A549 (cell line): ENCODE measurements at regions not wholly inside any gene's neighbourhood (a gene's known extent, or its start where the extent isn't known, plus 50 kb on each side); places are given as distances from the start of the nearest gene placed in this dataset.
"Not testable (repeated sequence)": the region's sequence is repeated elsewhere in the genome, so short reads cannot be mapped to it uniquely, and the experiment has no call there.

Experiments
- ATAC-seq, 2 experiments: fragments of 200-7000 bp in 1 of 2; fragments of >200 bp in 1 of 2; cut with Nextera tagmentation in 1 of 2; cut with Tn5 transposase in 1 of 2; 3 replicates each; pipeline versions ENCODE4 v1.8.0 to v1.9.1; 2018 to 2020; ENCODE audit warnings: mild to moderate bottlenecking in 1 of 2, moderate library complexity in 1 of 2
- CTCF ChIA-PET: fragments of 300-600 bp; sonication (Branson Sonifier 250); formaldehyde crosslinking; extraction: SDS; loops from one replicate; lab custom pipeline; 2021; ENCODE audit warnings: antibody characterized with exemption, inconsistent platforms; lab: Yijun Ruan, JAX
- POLR2A ChIA-PET: fragments of 350-600 bp; formaldehyde crosslinking; extraction: SDS; loops from one replicate; lab custom pipeline; 2021; ENCODE audit warnings: antibody characterized with exemption, inconsistent platforms; lab: Yijun Ruan, JAX
- DNase-seq, 2 experiments: peaks; one replicate each; pipeline versions ENCODE4 v3.0.0 to v3.0.0-alpha.2; 2011 to 2016; ENCODE audit warnings: low read depth in 1 of 2, low spot score in 1 of 2
- FAIRE-seq: peaks from 2 replicates; lab custom pipeline; 2011; peaks lifted over from hg19 to GRCh38; lab: Jason Lieb, UNC
- H3K27ac ChIP-seq, 2 experiments: fragments of >200 bp; sonication (Bioruptor Twin); formaldehyde crosslinking; 3 replicates each; pipeline ENCODE4 v1.5.1; 2016 to 2017
- H3K4me1 ChIP-seq: fragments of >200 bp; sonication (Bioruptor Twin); formaldehyde crosslinking; 3 replicates; pipeline ENCODE4 v1.6.1; 2016
- H3K4me2 ChIP-seq: fragments of >200 bp; sonication (Bioruptor Twin); formaldehyde crosslinking; 3 replicates; pipeline ENCODE4 v1.6.1; 2016
- H3K4me3 ChIP-seq: fragments of >200 bp; sonication (Bioruptor Twin); formaldehyde crosslinking; 3 replicates; pipeline ENCODE4 v1.5.1; 2016
- H3K9me3 ChIP-seq: fragments of >200 bp; sonication (Bioruptor Twin); formaldehyde crosslinking; 3 replicates; pipeline ENCODE4 v1.6.1; 2016
- CBX2 ChIP-seq: fragments of 200-600 bp; sonication (generic); IDR thresholded peaks from 2 replicates; pipeline ENCODE4 v1.6.1; 2016; ENCODE audit warnings: low read depth, mild to moderate bottlenecking, borderline replicate concordance
- CBX8 ChIP-seq: fragments of 200-600 bp; sonication (generic); IDR thresholded peaks from 2 replicates; pipeline ENCODE4 v1.6.1; 2016
- CHD4 ChIP-seq: fragments of 200-600 bp; sonication (generic); IDR thresholded peaks from 2 replicates; pipeline ENCODE4 v1.6.1; 2016; ENCODE audit warnings: antibody characterized with exemption, mild to moderate bottlenecking, borderline replicate concordance
- E2F6 ChIP-seq: IDR thresholded peaks from 2 replicates; pipeline ENCODE4 v1.6.1; 2012; ENCODE audit warnings: low read depth, borderline replicate concordance
- EHMT2 ChIP-seq: fragments of 200-600 bp; sonication (generic); IDR thresholded peaks from 2 replicates; pipeline ENCODE4 v1.6.1; 2016; ENCODE audit warnings: antibody characterized with exemption, low read depth, mild to moderate bottlenecking, moderate library complexity
- EP300 ChIP-seq, 2 experiments: fragments of >200 bp; sonication (Bioruptor Twin); formaldehyde crosslinking; IDR thresholded peaks; 2 replicates in 1 of 2; 3 replicates in 1 of 2; pipeline ENCODE4 v1.6.1; 2016 to 2017
- ESRRA ChIP-seq: fragments of 150-350 bp; IDR thresholded peaks from 2 replicates; pipeline ENCODE4 v1.6.1; 2014; ENCODE audit warnings: mild to moderate bottlenecking, low read length, borderline replicate concordance
- FOSL2 ChIP-seq, 2 experiments: fragments of 450-650 bp in 1 of 2; fragments of >200 bp in 1 of 2; sonication (Bioruptor Twin) in 1 of 2; formaldehyde crosslinking; IDR thresholded peaks; 2 replicates each; pipeline versions ENCODE4 v1.5.0 to v1.6.1; 2016 to 2020; ENCODE audit warnings: mild to moderate bottlenecking in 1 of 2, moderate library complexity in 1 of 2
- HOXB5 ChIP-seq: fragments of 250-450 bp; sonication (Bioruptor Pico); IDR thresholded peaks from 2 replicates; pipeline ENCODE4 v1.5.0; 2020; ENCODE audit warnings: mild to moderate bottlenecking, moderate library complexity
- KDM1A ChIP-seq: fragments of 200-600 bp; sonication (generic); IDR thresholded peaks from 2 replicates; pipeline ENCODE4 v1.6.1; 2016; ENCODE audit warnings: low read depth, mild to moderate bottlenecking
- KDM5A ChIP-seq: fragments of 200-600 bp; sonication (generic); IDR thresholded peaks from 2 replicates; pipeline ENCODE4 v1.6.1; 2016; ENCODE audit warnings: antibody characterized with exemption, mild to moderate bottlenecking
- MAX ChIP-seq: IDR thresholded peaks from 2 replicates; pipeline ENCODE4 v1.6.1; 2012
- PBX3 ChIP-seq: IDR thresholded peaks from 2 replicates; pipeline ENCODE4 v1.6.1; 2012
- RARB ChIP-seq: fragments of 250-450 bp; sonication (Bioruptor Pico); IDR thresholded peaks from 2 replicates; pipeline ENCODE4 v1.8.0; 2021; ENCODE audit warnings: mild to moderate bottlenecking, moderate library complexity
- RNF2 ChIP-seq: fragments of 200-600 bp; sonication (generic); IDR thresholded peaks from 2 replicates; pipeline ENCODE4 v1.6.1; 2016; ENCODE audit warnings: low read depth, mild to moderate bottlenecking, antibody characterized with exemption, moderate library complexity, borderline replicate concordance
- SMC3 ChIP-seq: fragments of >200 bp; sonication (Bioruptor Twin); formaldehyde crosslinking; IDR thresholded peaks from 3 replicates; pipeline ENCODE4 v1.6.1; 2018; ENCODE audit warnings: inconsistent platforms
- ZC3H11A ChIP-seq: fragments of 450-650 bp; IDR thresholded peaks from 2 replicates; pipeline ENCODE4 v1.6.1; 2014; ENCODE audit warnings: antibody characterized with exemption, mild to moderate bottlenecking
- ZFP36 ChIP-seq: fragments of 450-650 bp; IDR thresholded peaks from 2 replicates; pipeline ENCODE4 v1.6.1; 2014; ENCODE audit warnings: borderline replicate concordance; ENCODE audit not compliant: partially characterized antibody
- ZNF302 ChIP-seq: fragments of 250-450 bp; sonication (Bioruptor Pico); IDR thresholded peaks from 2 replicates; pipeline ENCODE4 v1.9.0; 2021; ENCODE audit warnings: inconsistent platforms, mild to moderate bottlenecking, moderate library complexity
- ZSCAN20 ChIP-seq: fragments of 250-450 bp; sonication (Bioruptor Pico); IDR thresholded peaks from 2 replicates; pipeline ENCODE4 v1.8.0; 2022; ENCODE audit warnings: mild to moderate bottlenecking, moderate library complexity
- WGBS: methylation state at CpG from one replicate; pipeline ENCODE4 v1.1.6; 2017; ENCODE audit errors: missing lambda C conversion rate; 5-methylcytosine and 5-hydroxymethylcytosine counted together
- TF ChIP-seq, protein P1 (sequence below): fragments of 250-450 bp; sonication (Bioruptor Pico); IDR thresholded peaks from 2 replicates; pipeline ENCODE4 v1.5.0; 2020; ENCODE audit warnings: low read depth, mild to moderate bottlenecking, moderate library complexity

GRCh38 chr3:135655328-135655727 lies 310.2 kb upstream of the PPP2R3A start:
- TF ChIP-seq CHD4 (no peak), E2F6 (no peak), FOSL2 (IDR thresholded peaks at IDR 0.05) (no peak), FOSL2 (CRISPR knock-in tag; IDR thresholded peaks at IDR 0.05) (no peak), KDM5A (no peak), RNF2 (no peak), ESRRA (no peak), RARB (CRISPR knock-in tag) (no peak), CBX8 (no peak), KDM1A (no peak), MAX (no peak), ZFP36 (no peak), ZC3H11A (no peak), CBX2 (no peak), HOXB5 (CRISPR knock-in tag) (no peak), SMC3 (no peak)
- H3K4me3 ChIP-seq = no peak overlapping the region
- POLR2A ChIA-PET = no interaction called here
- DNase-seq (no peak), FAIRE-seq (no peak), ATAC-seq (no peak)
- H3K9me3 ChIP-seq = no peaks in the 10 kb centered on the region
- no peaks in the 10 kb centered on the region for H3K4me1 ChIP-seq
- CTCF ChIA-PET = no interaction called here
- H3K27ac ChIP-seq = no peak overlapping the region
- H3K4me2 ChIP-seq = no peak overlapping the region
- 0% methylated on average over 1 of the region's 1 CpG for WGBS

GRCh38 chr3:135658451-135658850 lies 307.1 kb upstream of the PPP2R3A start:
- DNase-seq, FAIRE-seq, H3K4me3 ChIP-seq, H3K27ac ChIP-seq, H3K4me2 ChIP-seq, H3K9me3 ChIP-seq, H3K4me1 ChIP-seq, ATAC-seq, POLR2A ChIA-PET, CTCF ChIA-PET: not testable (repeated sequence)
- 72% methylated on average over 9 of the region's 14 CpGs for WGBS

GRCh38 chr3:135667061-135667460 lies 298.5 kb upstream of the PPP2R3A start:
- Histone ChIP-seq H3K9me3 (no peaks in the 10 kb centered on the region), H3K4me3 (no peak overlapping the region), H3K27ac (no peak overlapping the region), H3K4me1 (no peaks in the 10 kb centered on the region), H3K4me2 (no peak overlapping the region)
- DNase-seq (no peak), FAIRE-seq (no peak), ATAC-seq (no peak)
- TF ChIP-seq, protein P1, sequence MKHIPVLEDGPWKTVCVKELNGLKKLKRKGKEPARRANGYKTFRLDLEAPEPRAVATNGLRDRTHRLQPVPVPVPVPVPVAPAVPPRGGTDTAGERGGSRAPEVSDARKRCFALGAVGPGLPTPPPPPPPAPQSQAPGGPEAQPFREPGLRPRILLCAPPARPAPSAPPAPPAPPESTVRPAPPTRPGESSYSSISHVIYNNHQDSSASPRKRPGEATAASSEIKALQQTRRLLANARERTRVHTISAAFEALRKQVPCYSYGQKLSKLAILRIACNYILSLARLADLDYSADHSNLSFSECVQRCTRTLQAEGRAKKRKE = no peak
- TF ChIP-seq EP300 (IDR thresholded peaks at IDR 0.05) (no peak), PBX3 (no peak), ZNF302 (CRISPR knock-in tag) (no peak), ZSCAN20 (CRISPR knock-in tag) (no peak), EHMT2 (no peak)
- 0% methylated on average over 1 of the region's 1 CpG for WGBS
- POLR2A ChIA-PET = no interaction called here
- CTCF ChIA-PET = no interaction called here
